ENCODE measurements at regions not wholly inside any gene's neighbourhood (a gene's known extent, or its start where the extent isn't known, plus 50 kb on each side); places are given as distances from the start of the nearest gene placed in this dataset.

GRCh38 chr4:123250843-123251242, 145.8 kb upstream of the SPRY1 start:
- TF ChIP-seq EZH2 (IDR thresholded peaks at IDR 0.05) (no peak), CTCF (IDR thresholded peaks at IDR 0.05) (no peak)

Measured in neural progenitor cell (in vitro differentiated cells).